ENCODE measurements at regions not wholly inside any gene's neighbourhood (a gene's known extent, or its start where the extent isn't known, plus 50 kb on each side); places are given as distances from the start of the nearest gene placed in this dataset.
"Not testable (repeated sequence)": the region's sequence is repeated elsewhere in the genome, so short reads cannot be mapped to it uniquely, and the experiment has no call there.

DNA sequence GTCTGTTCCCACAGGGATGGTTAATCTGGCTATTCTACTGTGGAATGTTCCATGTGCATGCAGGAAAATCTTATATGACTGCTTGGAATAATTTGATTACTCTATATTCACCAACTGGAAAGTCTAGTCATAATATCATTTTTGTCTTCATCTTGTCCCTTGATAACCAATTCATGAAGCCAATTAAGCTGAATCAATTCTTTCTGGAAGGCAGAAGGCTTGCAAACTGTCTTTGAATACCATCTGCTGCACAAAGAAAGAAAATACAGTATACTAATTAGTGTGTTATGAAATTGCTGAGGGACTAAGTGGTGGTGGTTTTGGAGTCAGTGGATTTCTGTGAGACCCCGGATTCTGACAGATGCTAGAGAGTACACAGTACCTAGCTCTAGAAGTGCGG lies 546.5 kb upstream of the MIS18BP1 start:
- H3K4me2 ChIP-seq (ENCODE audit: low read length), result no peak overlapping the region
- H3K9me3 ChIP-seq (ENCODE audit: control insufficient read depth in 1 of 2, insufficient read depth in 1 of 2, low read depth in 1 of 2, low read length in 2 of 2), result no peaks in the 10 kb centered on the region
- H3K27me3 ChIP-seq (ENCODE audit: insufficient read depth, low read length), result no peaks in the 10 kb centered on the region
- ChIA-PET POLR2A (no interaction called here), CTCF (no interaction called here), RAD21 (ENCODE audit: low non-redundant PET in 1 of 2, low total read pairs in 2 of 2, uncharacterized antibody in 2 of 2, unreplicated experiment in 2 of 2) (no interaction called here)
- H3K4me1 ChIP-seq (ENCODE audit: control insufficient read depth in 1 of 2, insufficient read depth in 2 of 2, low read length in 2 of 2), result no peaks in the 10 kb centered on the region
- TF ChIP-seq RAD21 (IDR thresholded peaks at IDR 0.05; ENCODE audit: low read depth) (no peak), ELF1 (IDR thresholded peaks at IDR 0.05; ENCODE audit: borderline replicate concordance, low read depth) (no peak), POLR2AphosphoS5 (IDR thresholded peaks at IDR 0.05; ENCODE audit: low read depth, low read length) (no peak)
- TF ChIP-seq, protein P1, sequence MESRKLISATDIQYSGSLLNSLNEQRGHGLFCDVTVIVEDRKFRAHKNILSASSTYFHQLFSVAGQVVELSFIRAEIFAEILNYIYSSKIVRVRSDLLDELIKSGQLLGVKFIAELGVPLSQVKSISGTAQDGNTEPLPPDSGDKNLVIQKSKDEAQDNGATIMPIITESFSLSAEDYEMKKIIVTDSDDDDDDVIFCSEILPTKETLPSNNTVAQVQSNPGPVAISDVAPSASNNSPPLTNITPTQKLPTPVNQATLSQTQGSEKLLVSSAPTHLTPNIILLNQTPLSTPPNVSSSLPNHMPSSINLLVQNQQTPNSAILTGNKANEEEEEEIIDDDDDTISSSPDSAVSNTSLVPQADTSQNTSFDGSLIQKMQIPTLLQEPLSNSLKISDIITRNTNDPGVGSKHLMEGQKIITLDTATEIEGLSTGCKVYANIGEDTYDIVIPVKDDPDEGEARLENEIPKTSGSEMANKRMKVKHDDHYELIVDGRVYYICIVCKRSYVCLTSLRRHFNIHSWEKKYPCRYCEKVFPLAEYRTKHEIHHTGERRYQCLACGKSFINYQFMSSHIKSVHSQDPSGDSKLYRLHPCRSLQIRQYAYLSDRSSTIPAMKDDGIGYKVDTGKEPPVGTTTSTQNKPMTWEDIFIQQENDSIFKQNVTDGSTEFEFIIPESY (IDR thresholded peaks at IDR 0.05; ENCODE audit: extremely low read depth, insufficient replicate concordance, low read length), result no peak
- DNase-seq (ENCODE audit: low read depth, low spot score) (no peak), ATAC-seq (no peak)
- intact Hi-C loops (cut with micrococcal nuclease), result no loop called here
- no peak overlapping the region for H3K9ac ChIP-seq (ENCODE audit: low read length)
- H3K79me2 ChIP-seq (ENCODE audit: insufficient read depth, low read length), result no peaks in the 10 kb centered on the region
- H3K9me2 ChIP-seq (ENCODE audit: insufficient read depth), result no peaks in the 10 kb centered on the region
- no peak overlapping the region for H3K27ac ChIP-seq (ENCODE audit: low read depth, low read length)
- no peak overlapping the region for H2AFZ ChIP-seq (ENCODE audit: low read depth, low read length, poor library complexity, severe bottlenecking)
- no peaks in the 10 kb centered on the region for H3K36me3 ChIP-seq (ENCODE audit: control insufficient read depth in 1 of 2, insufficient read depth in 2 of 2, low read length in 2 of 2)
- no peaks in the 10 kb centered on the region for H4K20me1 ChIP-seq (ENCODE audit: insufficient read depth)
- H3K4me3 ChIP-seq (replicated peaks in 1 of 2; ENCODE audit: low read depth in 1 of 2, low read length in 2 of 2), result no peak overlapping the region
- BruUV-seq (replicated peaks), result no TSS peak

DNA sequence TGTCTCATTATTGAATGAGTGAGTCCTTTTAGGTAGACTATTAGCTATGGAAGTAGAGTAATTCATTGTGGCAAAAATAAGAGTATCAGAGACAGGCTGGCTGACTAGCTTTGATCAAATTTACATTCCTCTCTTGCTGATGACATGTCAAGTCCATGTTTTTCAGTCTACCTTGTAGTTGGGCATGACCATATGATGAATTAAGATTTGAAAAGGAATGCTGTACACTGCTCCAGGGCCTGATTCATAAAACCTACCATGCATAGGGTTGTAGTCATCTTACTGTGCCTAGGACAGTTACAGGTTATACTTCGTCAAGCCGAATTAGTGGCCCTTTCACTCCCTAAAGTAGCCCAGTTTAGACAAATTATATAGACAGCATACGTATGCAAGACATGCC lies 545.7 kb upstream of the MIS18BP1 start:
- ATAC-seq, result no peak
- intact Hi-C loops (cut with micrococcal nuclease), result no loop called here
- no peaks in the 10 kb centered on the region for H3K4me1 ChIP-seq (ENCODE audit: control insufficient read depth in 1 of 2, insufficient read depth in 2 of 2, low read length in 2 of 2)
- H3K9me3 ChIP-seq (ENCODE audit: control insufficient read depth in 1 of 2, insufficient read depth in 1 of 2, low read depth in 1 of 2, low read length in 2 of 2), result no peaks in the 10 kb centered on the region
- no peak overlapping the region for H2AFZ ChIP-seq (ENCODE audit: low read depth, low read length, poor library complexity, severe bottlenecking)
- ChIA-PET CTCF (no interaction called here), POLR2A (no interaction called here), RAD21 (ENCODE audit: low non-redundant PET in 1 of 2, low total read pairs in 2 of 2, uncharacterized antibody in 2 of 2, unreplicated experiment in 2 of 2) (no interaction called here)
- H3K9ac ChIP-seq (ENCODE audit: low read length), result no peak overlapping the region
- H3K79me2 ChIP-seq (ENCODE audit: insufficient read depth, low read length), result no peaks in the 10 kb centered on the region
- no peak for DNase-seq (ENCODE audit: low read depth, low spot score)
- BruUV-seq (replicated peaks), result no TSS peak
- TF ChIP-seq POLR2A (IDR thresholded peaks at IDR 0.05; ENCODE audit: borderline replicate concordance, extremely low read depth, insufficient read depth, insufficient read length) (no peak), RAD21 (IDR thresholded peaks at IDR 0.05; ENCODE audit: low read depth) (no peak)
- TF ChIP-seq, protein P2, sequence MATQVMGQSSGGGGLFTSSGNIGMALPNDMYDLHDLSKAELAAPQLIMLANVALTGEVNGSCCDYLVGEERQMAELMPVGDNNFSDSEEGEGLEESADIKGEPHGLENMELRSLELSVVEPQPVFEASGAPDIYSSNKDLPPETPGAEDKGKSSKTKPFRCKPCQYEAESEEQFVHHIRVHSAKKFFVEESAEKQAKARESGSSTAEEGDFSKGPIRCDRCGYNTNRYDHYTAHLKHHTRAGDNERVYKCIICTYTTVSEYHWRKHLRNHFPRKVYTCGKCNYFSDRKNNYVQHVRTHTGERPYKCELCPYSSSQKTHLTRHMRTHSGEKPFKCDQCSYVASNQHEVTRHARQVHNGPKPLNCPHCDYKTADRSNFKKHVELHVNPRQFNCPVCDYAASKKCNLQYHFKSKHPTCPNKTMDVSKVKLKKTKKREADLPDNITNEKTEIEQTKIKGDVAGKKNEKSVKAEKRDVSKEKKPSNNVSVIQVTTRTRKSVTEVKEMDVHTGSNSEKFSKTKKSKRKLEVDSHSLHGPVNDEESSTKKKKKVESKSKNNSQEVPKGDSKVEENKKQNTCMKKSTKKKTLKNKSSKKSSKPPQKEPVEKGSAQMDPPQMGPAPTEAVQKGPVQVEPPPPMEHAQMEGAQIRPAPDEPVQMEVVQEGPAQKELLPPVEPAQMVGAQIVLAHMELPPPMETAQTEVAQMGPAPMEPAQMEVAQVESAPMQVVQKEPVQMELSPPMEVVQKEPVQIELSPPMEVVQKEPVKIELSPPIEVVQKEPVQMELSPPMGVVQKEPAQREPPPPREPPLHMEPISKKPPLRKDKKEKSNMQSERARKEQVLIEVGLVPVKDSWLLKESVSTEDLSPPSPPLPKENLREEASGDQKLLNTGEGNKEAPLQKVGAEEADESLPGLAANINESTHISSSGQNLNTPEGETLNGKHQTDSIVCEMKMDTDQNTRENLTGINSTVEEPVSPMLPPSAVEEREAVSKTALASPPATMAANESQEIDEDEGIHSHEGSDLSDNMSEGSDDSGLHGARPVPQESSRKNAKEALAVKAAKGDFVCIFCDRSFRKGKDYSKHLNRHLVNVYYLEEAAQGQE (IDR thresholded peaks at IDR 0.05; ENCODE audit: low read depth), result no peak
- no peak overlapping the region for H3K4me2 ChIP-seq (ENCODE audit: low read length)
- H4K20me1 ChIP-seq (ENCODE audit: insufficient read depth), result no peaks in the 10 kb centered on the region
- H3K27me3 ChIP-seq (ENCODE audit: insufficient read depth, low read length), result no peaks in the 10 kb centered on the region
- H3K27ac ChIP-seq (ENCODE audit: low read depth, low read length), result no peak overlapping the region
- no peaks in the 10 kb centered on the region for H3K9me2 ChIP-seq (ENCODE audit: insufficient read depth)
- no peak overlapping the region for H3K4me3 ChIP-seq (replicated peaks in 1 of 2; ENCODE audit: low read depth in 1 of 2, low read length in 2 of 2)
- no peaks in the 10 kb centered on the region for H3K36me3 ChIP-seq (ENCODE audit: control insufficient read depth in 1 of 2, insufficient read depth in 2 of 2, low read length in 2 of 2)

DNA sequence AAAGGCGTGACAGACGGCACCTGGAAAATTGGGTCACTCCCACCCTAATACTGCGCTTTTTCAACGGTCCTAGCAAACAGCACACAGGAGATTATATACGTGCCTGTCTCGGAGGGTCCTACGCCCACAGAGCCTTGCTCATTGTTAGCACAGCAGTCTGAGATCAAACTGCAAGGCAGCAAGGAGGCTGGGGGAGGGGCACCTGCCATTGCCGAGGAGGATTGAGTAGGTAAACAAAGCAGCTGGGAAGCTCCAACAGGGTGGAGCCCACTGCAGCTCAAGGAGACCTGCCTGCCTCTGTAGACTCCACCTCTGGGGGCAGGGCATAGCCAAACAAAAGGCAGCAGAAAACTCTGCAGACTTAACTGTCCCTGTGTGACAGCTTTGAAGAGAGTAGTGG lies 543.0 kb upstream of the MIS18BP1 start:
- H3K9me3 ChIP-seq (ENCODE audit: control insufficient read depth in 1 of 2, insufficient read depth in 1 of 2, low read depth in 1 of 2, low read length in 2 of 2); H3K27me3 ChIP-seq (ENCODE audit: insufficient read depth, low read length); H3K9me2 ChIP-seq (ENCODE audit: insufficient read depth); H3K4me3 ChIP-seq (replicated peaks in 1 of 2; ENCODE audit: low read depth in 1 of 2, low read length in 2 of 2); H3K4me1 ChIP-seq (ENCODE audit: control insufficient read depth in 1 of 2, insufficient read depth in 2 of 2, low read length in 2 of 2); DNase-seq (ENCODE audit: low read depth, low spot score); H3K27ac ChIP-seq (ENCODE audit: low read depth, low read length); ATAC-seq; H2AFZ ChIP-seq (ENCODE audit: low read depth, low read length, poor library complexity, severe bottlenecking); intact Hi-C loops (cut with micrococcal nuclease); POLR2A ChIA-PET; H3K9ac ChIP-seq (ENCODE audit: low read length); H3K36me3 ChIP-seq (ENCODE audit: control insufficient read depth in 1 of 2, insufficient read depth in 2 of 2, low read length in 2 of 2); CTCF ChIA-PET; H4K20me1 ChIP-seq (ENCODE audit: insufficient read depth); BruUV-seq (replicated peaks); H3K4me2 ChIP-seq (ENCODE audit: low read length); RAD21 ChIA-PET (ENCODE audit: low non-redundant PET in 1 of 2, low total read pairs in 2 of 2, uncharacterized antibody in 2 of 2, unreplicated experiment in 2 of 2); H3K79me2 ChIP-seq (ENCODE audit: insufficient read depth, low read length): not testable (repeated sequence)
